ENCODE measurements at regions not wholly inside any gene's neighbourhood (a gene's known extent, or its start where the extent isn't known, plus 50 kb on each side); places are given as distances from the start of the nearest gene placed in this dataset.
"Not testable (repeated sequence)": the region's sequence is repeated elsewhere in the genome, so short reads cannot be mapped to it uniquely, and the experiment has no call there.

DNA sequence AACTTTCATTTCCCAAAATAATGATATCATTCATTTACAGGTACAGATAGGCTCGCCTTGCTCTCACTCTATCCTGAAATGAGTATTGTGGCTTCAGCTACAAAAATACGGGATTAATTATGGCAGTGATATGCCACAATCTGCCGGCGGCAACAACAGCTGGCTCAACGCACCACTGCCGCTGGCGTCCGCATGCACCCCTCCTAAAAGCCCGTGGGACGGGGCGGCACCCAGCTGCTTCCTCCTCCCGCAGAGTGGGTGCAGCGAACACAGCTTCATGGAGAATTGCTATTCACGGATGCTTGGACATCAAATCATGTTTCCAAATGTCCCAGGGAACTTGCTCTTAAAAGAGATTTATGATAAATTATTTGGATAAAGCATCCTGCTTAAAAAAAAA lies 266.8 kb downstream of the TEX29 start:
- no peak for DNase-seq (ENCODE audit: low read depth in 3 of 3)

DNA sequence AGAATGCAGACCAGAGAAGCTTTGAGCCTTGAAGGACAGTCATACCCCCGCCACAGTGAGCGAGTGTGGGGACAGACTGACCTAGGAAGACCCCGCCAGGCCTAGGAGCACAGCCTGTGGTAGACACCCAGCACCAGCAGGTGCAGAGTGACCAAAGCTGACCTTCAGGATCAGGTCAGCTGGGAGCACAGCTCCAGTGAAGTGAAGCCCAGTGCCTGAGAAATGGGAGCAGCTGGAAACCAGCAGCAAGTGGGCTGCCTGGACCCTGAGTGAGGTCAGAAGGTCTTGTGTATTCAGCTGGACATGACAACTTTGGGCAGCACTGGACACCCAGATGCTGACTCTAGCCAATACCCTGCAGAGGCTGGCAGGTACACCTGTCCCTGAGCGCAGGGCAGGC lies 268.9 kb downstream of the TEX29 start:
- DNase-seq (ENCODE audit: low read depth in 3 of 3), result no peak

DNA sequence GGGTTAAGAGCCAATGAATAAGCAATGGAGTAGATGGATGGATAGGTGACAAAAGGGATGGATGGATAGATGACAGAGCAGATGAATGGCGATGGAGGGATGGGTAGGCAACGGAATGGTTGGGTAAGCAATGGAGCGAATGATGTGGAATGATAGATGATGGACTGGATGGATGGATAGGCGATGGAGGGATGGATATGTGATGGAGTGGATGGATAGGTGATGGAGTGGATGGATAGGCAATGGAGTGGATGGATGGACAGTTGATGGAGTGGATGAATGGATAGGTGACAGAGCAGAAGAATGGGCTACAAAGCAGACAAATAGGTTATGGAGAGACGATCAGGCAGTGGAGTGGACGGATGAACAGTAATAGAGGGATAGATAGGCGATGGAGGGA lies 269.6 kb downstream of the TEX29 start:
- DNase-seq (ENCODE audit: low read depth in 3 of 3), result no peak

DNA sequence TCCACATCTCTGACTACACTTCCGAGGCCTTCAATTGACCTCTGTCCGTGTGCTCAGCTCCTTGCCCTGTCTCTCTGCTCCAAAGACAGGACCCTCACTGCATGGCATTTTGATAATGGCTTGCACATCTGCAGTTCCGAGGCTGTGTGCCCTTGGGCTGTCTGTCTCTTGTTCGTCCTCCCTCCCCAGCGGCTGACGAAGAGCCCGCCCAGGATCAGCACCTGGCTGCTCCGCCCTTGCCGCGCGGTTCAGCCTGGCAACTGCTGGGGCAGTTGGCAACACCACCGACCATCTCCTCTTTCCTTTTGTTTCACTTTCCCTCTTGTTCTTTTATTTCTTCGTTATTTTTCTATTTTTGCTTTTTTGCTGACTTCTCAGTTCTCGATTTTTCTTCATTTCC lies 270.4 kb downstream of the TEX29 start:
- DNase-seq (ENCODE audit: low read depth in 3 of 3), result no peak

DNA sequence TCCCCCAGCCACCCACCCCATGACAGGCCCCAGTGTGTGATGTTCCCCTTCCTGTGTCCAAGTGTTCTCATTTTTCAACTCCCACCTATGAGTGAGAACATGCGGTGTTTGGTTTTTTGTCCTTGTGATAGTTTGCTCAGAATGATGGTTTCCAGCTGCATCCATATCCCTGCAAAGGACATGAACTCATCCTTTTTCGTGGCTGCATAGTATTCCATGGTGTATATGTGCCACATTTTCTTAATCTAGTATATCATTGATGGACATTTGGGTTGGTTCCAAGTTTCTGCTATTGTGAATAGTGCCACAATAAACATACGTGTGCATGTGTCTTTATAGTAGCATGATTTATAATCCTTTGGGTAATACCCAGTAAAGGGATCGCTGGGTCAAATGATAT lies 273.0 kb downstream of the TEX29 start:
- DNase-seq (ENCODE audit: low read depth in 3 of 3), result not testable (repeated sequence)

DNA sequence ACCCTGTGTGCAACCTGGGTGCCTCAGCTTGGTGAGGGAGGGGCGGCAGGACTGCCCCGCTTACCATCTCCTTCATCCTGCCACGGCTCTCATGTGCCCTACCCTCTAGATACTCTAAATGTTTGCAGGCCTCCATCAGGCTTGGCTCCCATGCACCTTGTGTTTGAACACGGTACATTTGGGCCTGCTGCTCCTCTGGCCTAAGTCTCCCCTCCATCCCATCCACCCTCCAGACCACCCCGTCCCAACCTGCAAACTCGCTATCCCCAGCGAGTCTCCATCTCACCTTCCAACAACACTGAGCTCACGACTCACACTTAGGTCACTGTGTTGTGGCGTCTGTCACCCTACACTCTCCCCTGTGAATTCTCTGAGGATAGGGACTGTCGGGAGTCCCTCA lies 274.2 kb downstream of the TEX29 start:
- no peak for DNase-seq (ENCODE audit: low read depth in 3 of 3)

DNA sequence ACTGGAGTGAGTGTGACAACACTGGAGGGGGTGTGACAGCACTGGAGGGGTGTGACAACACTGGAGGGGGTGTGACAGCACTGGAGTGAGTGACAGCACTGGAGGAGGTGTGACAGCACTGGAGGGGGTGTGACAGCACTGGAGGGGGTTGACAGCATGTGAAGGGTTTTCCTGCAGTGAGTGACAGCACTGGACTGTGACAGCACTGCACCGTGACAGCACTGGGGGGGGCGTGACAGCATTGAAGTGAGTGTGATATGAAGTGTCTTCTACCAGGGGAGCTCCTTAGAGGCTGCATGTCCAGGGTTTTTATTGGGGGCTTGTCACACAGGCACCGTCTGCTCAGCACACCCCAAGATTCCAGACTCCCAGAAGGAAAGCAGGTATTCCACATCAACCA lies 274.8 kb downstream of the TEX29 start:
- DNase-seq (ENCODE audit: low read depth in 3 of 3), result no peak

DNA sequence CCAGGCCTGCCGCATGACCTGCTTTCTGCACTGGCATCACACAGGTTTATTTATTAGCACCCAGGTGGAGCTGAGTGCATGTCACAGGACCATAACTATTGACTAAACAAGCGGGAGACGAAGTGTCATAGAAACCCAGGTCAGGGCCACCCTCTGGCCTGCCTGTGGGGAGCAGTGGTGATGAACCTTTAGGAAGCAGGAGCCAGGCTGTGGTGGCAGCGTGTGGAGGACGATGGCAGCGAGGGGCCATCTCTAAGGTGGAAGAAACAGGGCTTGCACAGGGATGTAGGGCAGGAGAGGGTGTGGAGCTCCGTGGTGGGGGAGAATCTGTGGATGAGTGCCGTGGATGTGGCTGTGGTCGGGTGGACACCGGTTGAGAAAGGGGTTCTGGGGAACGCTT lies 275.3 kb downstream of the TEX29 start:
- DNase-seq (ENCODE audit: low read depth in 3 of 3), result no peak

DNA sequence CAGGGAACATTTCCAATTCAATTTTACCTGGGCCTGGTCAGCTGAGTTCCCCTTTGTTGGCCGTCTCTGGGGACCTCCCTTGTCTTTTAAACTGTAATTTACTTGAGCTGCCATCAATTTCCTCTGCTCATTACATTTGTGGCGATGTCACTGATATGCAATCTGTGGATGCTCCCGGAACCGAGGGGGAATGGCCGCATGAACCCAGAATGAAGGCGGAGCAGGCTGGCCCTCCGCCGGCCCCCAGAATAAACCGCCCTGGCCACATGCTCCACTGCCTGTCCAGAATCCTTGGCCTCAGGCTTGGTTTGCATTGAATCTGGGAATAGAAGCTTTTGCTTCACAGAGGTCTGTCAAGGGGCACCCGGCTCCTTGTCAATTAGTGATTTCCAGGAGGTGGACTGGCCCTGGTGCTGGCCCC lies 276.8 kb downstream of the TEX29 start:
- no peak for DNase-seq (ENCODE audit: low read depth in 3 of 3)

DNA sequence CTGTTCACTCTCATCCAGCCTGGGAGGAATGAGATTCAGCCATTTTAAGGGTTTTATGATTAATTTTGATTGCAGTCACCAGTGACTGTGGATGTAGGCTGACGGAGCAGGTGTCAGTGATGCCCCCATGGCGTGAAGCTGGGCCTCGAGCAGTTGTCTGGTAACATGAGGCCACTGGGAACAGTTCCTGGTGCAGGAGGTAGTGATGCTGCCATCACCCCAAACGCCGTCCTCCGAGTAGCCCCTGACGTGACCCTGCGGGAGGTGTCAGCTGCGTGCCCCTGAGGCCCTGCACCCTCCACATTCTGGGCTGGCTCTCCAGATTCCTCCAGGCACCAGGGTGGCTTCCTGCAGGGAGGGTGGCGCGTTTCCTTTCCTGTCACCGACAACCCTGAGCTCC lies 277.2 kb downstream of the TEX29 start:
- DNase-seq (ENCODE audit: low read depth in 3 of 3), result no peak

DNA sequence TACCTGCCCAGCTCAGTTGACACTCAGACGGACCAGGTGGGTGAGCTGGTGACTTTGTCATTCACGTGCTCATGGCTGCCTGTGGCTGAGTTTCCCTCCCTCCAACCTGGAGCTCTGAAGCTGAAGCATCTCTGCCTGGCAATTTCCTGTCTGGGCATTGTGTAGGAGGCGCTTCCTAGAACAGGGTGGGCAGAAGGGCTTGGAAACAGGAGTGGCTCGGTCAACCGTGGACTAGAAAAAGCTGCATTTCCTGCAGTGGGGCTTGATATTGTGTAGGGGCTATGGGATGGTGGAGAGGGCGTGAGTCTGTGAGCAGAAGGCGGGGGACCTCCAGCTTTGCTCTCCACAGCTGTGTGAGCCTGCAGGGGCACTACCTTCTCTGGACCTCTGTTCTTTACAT lies 278.3 kb downstream of the TEX29 start:
- DNase-seq (ENCODE audit: low read depth in 3 of 3), result no peak

DNA sequence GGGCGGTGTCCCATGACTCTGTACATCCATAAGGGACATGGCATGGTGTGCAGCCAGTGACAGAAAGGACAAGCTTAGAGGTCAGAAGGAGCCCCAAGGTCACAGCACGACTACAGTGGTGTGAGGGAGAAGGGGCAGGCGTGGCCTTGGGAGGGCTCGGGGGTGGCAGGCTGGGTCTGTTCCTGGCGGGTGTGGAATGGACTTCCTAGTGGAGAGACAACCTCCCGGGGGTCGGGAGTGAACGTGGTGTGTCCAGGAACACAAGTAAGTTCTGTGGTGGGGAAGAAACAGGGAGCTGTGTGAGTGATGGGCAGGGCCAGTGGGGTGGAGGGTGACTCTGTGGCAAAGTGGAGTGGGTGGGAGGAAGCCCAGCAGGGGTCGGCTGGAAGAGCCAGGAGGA lies 279.3 kb downstream of the TEX29 start:
- no peak for DNase-seq (ENCODE audit: low read depth in 3 of 3)

DNA sequence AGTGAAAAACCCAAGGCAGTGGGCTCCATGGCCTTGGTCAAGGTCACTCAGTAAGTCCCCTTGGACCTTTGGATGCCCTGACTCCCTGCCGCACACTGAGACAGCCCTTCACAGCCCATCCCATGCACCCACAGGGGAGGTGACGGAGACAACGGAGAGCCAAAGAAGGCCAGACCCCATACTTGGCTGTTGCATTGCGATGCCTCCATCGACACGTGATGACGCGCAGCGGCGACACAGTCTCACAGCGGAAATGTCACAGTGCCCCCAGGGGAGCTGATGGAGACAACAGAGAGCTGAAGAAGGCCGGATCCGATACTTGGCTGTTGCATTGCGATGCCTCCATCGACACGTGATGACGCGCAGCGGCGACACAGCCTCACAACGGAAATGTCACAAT lies 282.4 kb downstream of the TEX29 start:
- no peak for DNase-seq (ENCODE audit: low read depth in 3 of 3)

DNA sequence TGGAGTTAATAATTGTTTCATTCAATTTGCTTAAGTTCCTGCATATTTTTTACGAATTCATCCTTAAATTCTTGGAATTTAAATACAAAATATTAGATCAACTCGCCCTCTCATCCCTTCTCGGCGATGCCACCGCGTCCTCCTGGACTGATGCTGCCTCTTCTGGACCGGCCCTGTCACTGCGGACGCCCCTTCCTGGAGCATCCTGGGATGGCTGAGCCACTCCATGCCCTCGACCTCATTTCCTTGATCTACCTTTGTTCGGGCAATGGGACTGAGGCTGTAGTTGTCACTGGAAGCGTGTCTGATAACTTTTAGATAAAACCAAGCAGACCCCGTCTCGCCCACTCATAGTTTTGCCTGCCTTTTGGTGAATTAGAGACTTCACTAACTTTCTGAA lies 283.7 kb downstream of the TEX29 start:
- DNase-seq (ENCODE audit: low read depth in 3 of 3), result no peak

DNA sequence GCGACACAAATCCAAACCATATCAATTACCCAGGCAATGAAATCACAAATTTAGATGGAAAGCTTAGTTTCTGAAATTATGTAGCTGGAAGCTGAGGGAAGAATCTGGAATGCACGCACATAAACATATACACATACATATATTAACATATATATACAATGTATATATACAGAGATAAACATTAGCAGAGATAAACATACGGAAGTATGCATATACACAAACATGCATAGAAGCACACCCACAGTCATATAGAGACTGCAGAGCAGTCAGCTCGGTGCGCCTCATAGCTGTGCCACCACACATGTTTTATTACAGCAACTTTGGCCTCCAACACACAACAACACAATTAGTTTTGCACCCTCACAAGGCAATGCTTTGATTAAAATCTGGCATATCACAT lies 288.1 kb downstream of the TEX29 start:
- no peak for DNase-seq (ENCODE audit: low read depth in 3 of 3)

DNA sequence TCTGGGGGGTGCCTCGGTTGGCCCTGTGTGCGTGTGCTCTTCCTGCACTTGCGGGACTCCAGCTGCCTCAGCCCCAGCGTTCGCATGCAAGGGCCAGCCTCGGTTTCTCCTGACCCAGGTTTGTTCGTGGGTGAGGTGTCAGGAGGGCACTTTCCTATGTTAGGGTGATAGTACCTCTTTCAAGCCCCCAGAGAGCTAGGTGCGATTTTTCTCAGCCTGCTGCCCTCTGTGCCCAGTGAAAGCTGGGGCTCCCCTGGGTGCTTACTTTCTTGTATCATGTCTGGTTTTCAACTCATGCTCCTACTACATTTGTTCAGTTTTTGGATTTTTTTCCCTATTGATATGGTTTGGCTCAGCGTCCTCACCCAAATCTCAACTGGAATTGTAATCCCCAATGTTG lies 289.2 kb downstream of the TEX29 start:
- DNase-seq (ENCODE audit: low read depth in 3 of 3), result no peak

DNA sequence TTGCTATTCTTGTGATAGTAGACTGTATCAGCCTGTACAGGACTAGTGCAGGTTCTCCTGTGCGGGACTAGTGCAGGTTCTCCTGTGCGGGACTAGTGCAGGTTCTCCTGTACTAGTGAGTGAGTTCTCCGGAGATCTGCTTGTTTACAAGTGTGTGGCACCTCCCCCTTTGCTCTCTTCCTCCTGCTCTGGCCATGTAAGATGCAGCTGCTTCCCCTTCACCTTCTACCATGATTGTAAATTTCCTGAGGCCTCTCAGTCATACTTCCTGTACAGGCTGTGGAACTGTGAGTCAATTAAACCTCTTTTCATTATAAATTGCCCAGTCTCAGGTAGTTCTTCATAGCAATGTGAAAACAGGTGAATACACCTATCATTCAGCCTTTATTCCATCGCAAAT lies 289.6 kb downstream of the TEX29 start:
- no peak for DNase-seq (ENCODE audit: low read depth in 3 of 3)

DNA sequence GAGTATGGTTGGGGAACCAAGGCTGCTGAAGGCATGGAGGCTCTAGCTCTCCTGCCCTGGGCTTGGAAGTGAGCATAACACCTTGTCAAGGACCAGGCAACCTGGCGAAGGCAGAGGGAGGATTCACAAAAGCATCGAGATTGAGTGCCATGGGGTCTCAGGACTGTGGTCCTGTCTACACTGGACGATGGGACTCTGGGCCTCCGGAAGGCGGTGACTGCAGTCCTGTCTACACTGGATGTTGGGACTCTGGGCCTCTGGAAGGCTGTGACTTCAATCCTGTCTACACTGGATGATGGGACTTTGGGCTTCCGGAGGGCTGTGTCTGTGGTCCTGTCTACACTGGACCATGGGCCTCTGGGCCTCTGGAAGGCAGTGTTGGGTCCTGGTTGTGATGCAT lies 290.4 kb downstream of the TEX29 start:
- DNase-seq (ENCODE audit: low read depth in 3 of 3), result no peak

DNA sequence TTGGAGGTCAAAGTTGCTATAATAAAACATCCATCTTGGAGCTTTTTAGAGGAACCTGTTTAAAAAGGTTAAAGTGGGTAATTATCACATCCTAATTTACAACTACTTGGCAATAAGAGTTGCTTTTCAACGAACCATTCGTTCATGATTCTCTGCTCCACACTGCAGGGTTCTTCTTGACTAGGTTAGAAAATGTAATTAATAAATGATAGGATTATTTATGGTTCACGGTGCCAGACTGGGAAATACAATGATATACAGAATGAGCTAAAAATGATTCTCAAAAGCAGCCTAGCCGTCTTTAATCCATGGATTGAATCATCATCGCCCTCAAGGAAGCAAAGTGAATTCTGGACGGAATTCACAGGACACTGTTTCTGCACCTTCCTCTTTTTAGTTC lies 291.2 kb downstream of the TEX29 start:
- no peak for DNase-seq (ENCODE audit: low read depth in 3 of 3)

DNA sequence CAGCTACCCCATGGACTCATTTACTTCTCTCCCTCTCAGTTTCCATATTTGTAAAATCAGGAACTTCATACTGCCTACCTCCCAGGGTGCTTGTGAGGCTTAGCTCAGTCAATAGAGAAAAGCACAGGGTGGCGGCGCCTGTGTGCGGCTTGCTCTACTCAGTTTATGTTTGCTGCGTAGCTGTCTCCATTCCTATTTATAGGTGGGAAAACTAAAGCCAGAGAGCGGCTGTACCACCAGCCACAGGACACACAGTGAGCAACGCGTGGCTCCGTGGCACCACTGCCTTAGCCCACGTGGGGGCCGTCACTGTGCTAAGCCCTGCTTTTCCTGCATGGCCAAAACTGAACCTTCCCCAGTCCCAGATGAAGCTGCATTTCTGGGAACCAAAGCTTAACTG lies 292.4 kb downstream of the TEX29 start:
- DNase-seq (ENCODE audit: low read depth in 3 of 3), result no peak

DNA sequence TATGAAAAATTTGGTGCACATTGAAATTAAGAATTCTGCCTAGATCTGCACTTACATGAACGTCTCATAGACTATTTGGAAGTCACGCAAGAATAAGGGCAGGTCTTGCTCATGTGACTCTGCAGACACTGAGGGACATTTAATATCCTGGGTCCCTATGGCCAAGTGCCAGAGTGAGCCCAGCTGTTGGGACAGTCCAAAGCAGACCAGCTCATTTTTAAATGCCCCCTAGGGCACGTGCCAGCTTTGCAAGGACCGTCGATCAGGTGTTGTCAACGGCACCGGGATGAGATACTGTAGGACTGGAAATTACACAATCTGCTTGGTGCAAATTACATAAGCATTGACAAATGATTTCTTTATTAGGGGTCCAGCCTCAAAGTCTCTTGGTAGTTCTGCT lies 293.6 kb downstream of the TEX29 start:
- no peak for DNase-seq (ENCODE audit: low read depth in 3 of 3)

DNA sequence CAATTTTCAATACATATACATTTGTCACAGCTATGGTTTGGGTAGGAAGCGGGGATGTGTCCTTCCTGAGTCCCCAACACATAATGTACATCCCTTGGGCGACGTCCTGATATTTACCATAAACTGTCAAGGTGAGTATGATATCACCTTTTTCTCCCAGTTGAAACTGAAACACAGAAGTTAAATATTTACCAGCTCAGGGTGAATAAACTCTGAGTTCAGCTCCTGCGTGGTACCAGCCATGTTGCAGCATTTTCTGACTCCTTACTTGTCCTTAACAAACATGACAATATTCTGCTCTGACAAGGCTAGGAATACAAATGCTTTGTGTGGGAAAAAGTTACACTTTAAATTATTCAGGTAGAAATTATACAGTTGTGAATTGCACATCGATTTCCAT lies 294.2 kb downstream of the TEX29 start:
- no peak for DNase-seq (ENCODE audit: low read depth in 3 of 3)

DNA sequence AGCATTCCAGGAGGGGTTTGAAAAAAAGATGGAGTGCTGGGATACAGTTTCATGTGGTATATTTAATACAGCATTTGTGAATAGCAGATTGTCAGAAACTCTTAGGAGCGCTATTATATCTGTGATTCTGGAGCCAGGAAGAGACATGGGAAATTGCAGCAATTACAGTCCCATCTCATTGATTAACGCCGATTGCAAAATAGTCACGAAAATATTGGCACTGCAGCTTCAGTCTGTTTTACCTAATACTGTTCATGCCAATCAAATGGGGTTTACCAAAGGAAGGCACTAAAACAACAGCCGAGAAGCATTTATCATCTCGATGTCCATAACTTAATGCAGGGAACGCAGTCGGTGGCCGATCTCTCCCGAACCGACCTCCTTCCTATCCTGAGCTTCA lies 295.8 kb downstream of the TEX29 start:
- DNase-seq (ENCODE audit: low read depth in 3 of 3), result no peak

DNA sequence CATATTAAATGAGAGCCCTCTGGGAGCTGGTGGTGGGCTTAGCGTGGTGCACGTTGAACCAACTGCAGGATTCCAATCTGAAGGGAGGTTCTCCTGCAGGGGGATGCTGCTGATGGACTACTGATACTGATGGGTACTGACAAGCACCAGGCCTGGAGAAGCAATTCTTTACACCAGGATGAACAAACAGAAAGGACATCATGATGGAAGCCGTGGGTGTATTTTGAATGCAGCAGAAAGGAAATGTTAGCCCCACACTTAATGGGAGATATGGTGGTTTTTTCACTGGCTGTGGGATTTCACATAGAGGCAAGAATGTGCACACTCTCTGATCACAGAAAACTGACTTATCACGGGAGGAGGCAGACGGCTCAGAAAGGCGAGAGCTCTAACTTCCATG lies 299.7 kb downstream of the TEX29 start:
- DNase-seq (ENCODE audit: low read depth in 3 of 3), result no peak

DNA sequence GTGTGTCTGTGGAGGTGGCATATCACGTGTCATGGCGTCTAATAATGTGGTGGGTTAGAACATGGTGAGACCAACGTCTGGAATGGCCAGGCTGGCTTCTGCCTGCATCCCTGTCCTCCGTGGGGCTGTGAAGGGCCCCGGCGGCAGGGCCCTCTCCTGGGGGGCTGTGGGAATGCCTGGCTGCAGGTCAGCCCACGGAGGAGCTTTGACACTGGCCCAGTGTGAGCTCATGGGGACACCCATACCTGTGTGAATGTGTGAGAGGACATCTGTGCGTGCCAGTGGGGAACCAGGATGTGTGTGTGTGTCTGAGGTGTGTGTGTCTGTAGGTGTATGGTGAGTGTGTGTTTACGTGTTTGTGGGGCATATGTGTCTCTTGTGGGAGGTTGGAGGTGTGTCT lies 300.1 kb downstream of the TEX29 start:
- DNase-seq (ENCODE audit: low read depth in 3 of 3), result no peak
